RWPE2 (cell line): ENCODE measurements at regions not wholly inside any gene's neighbourhood (a gene's known extent, or its start where the extent isn't known, plus 50 kb on each side); places are given as distances from the start of the nearest gene placed in this dataset.

Experiments
- ATAC-seq: fragments of 200-7000 bp; cut with Tn5 transposase; 3 replicates; pipeline ENCODE4 v1.9.1; 2021; ENCODE audit warnings: low read depth
- DNase-seq: peaks from one replicate; pipeline ENCODE4 v3.0.0-alpha.2; 2020; ENCODE audit warnings: low spot score
- H3K27ac ChIP-seq: fragments of 450-650 bp; 2 replicates; pipeline ENCODE4 v1.5.1; 2017; ENCODE audit warnings: mild to moderate bottlenecking; ENCODE audit not compliant: poor library complexity, severe bottlenecking
- H3K27me3 ChIP-seq: fragments of 250-450 bp; sonication (Bioruptor Pico); 2 replicates; pipeline ENCODE4 v1.5.1; 2021; ENCODE audit warnings: mild to moderate bottlenecking, moderate library complexity; ENCODE audit not compliant: insufficient read depth, poor library complexity, severe bottlenecking
- H3K36me3 ChIP-seq: fragments of 250-450 bp; sonication (Bioruptor Pico); 2 replicates; pipeline ENCODE4 v1.5.1; 2020; ENCODE audit warnings: low read depth, mild to moderate bottlenecking, moderate library complexity
- H3K4me1 ChIP-seq: fragments of 250-450 bp; sonication (Bioruptor Pico); 2 replicates; pipeline ENCODE4 v1.5.1; 2021; ENCODE audit warnings: mild to moderate bottlenecking, moderate library complexity; ENCODE audit not compliant: insufficient read depth, poor library complexity, severe bottlenecking
- H3K4me3 ChIP-seq: fragments of 250-450 bp; sonication (Bioruptor Pico); 2 replicates; pipeline ENCODE4 v1.5.1; 2021; ENCODE audit warnings: mild to moderate bottlenecking, moderate library complexity; ENCODE audit not compliant: severe bottlenecking
- H3K9me3 ChIP-seq: fragments of 250-450 bp; sonication (Bioruptor Pico); 2 replicates; pipeline ENCODE4 v1.5.1; 2021; ENCODE audit warnings: mild to moderate bottlenecking, moderate library complexity; ENCODE audit not compliant: severe bottlenecking
- TF ChIP-seq, protein P1 (sequence below): fragments of 450-650 bp; IDR thresholded peaks from one replicate; pipeline ENCODE4 v1.5.1; 2017; ENCODE audit warnings: mild to moderate bottlenecking, moderate library complexity; ENCODE audit not compliant: poor library complexity, severe bottlenecking

GRCh38 chr5:136506131-136506530 lies 140.8 kb upstream of the TRPC7 start:
- H3K27me3 ChIP-seq: peaks cover 3% of the 10 kb centered on the region
- H3K4me3 ChIP-seq: no peak overlapping the region
- no peaks in the 10 kb centered on the region for H3K36me3 ChIP-seq
- TF ChIP-seq, protein P1, sequence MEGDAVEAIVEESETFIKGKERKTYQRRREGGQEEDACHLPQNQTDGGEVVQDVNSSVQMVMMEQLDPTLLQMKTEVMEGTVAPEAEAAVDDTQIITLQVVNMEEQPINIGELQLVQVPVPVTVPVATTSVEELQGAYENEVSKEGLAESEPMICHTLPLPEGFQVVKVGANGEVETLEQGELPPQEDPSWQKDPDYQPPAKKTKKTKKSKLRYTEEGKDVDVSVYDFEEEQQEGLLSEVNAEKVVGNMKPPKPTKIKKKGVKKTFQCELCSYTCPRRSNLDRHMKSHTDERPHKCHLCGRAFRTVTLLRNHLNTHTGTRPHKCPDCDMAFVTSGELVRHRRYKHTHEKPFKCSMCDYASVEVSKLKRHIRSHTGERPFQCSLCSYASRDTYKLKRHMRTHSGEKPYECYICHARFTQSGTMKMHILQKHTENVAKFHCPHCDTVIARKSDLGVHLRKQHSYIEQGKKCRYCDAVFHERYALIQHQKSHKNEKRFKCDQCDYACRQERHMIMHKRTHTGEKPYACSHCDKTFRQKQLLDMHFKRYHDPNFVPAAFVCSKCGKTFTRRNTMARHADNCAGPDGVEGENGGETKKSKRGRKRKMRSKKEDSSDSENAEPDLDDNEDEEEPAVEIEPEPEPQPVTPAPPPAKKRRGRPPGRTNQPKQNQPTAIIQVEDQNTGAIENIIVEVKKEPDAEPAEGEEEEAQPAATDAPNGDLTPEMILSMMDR: no peak
- H3K9me3 ChIP-seq: no peaks in the 10 kb centered on the region
- H3K27ac ChIP-seq: no peak overlapping the region
- ATAC-seq (no peak), DNase-seq (no peak)
- no peaks in the 10 kb centered on the region for H3K4me1 ChIP-seq

DNA sequence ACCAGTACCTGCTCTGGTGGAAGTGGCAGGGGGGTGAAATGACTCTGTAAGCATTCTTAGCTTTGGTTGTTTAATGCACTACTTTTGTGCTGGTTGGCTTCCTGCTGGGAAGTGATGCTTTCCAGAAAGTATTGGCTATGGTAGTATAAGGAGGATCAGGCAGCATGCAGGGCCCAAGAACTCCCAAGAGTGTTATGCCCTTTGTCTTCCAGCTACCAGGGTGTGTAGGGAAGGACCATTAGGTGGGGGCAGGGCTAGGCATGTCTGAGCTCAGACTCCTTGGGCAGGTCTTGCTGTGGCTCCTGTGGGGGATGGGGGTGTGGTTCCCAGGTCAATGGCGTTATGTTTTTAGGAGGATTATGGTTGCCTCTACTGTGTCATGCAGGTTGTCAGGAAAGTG lies 135.8 kb upstream of the TRPC7 start:
- Histone ChIP-seq H3K4me1 (no peaks in the 10 kb centered on the region), H3K9me3 (no peaks in the 10 kb centered on the region), H3K36me3 (no peaks in the 10 kb centered on the region), H3K27me3 (peaks cover 7% of the 10 kb centered on the region), H3K4me3 (no peak overlapping the region), H3K27ac (no peak overlapping the region)
- no peak for DNase-seq
- TF ChIP-seq, protein P1: no peak
- ATAC-seq: no peak

GRCh38 chr5:136492587-136492986 lies 127.2 kb upstream of the TRPC7 start:
- no peaks in the 10 kb centered on the region for H3K4me1 ChIP-seq
- DNase-seq (no peak), ATAC-seq (no peak)
- H3K9me3 ChIP-seq: no peaks in the 10 kb centered on the region
- H3K36me3 ChIP-seq: no peaks in the 10 kb centered on the region
- no peak overlapping the region for H3K27ac ChIP-seq
- TF ChIP-seq, protein P1: no peak
- H3K27me3 ChIP-seq: peaks cover 17% of the 10 kb centered on the region
- no peak overlapping the region for H3K4me3 ChIP-seq

DNA sequence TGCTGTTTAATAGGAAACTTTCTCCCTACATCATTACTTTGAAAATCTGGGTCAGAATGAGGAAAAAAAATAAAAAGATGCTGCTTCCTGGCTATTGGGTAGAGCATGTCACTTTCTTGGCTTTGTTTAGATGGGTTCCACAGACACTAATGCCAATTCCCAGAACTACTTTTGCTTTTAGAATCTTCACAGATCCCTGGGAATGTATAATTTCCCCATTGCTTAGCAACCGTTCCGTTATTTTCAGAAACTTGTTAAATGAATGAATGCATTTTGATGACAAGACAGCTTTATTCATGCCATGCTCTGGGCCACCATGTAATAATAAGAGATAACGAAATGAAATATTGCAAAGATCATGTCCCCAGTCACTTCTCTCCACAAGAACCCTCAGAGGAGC lies 126.5 kb upstream of the TRPC7 start:
- ATAC-seq: no peak

GRCh38 chr5:136484808-136485325 lies 119.5 kb upstream of the TRPC7 start:
- H3K27ac ChIP-seq: no peak overlapping the region
- H3K4me1 ChIP-seq: no peaks in the 10 kb centered on the region
- H3K9me3 ChIP-seq: no peaks in the 10 kb centered on the region
- TF ChIP-seq, protein P1: no peak
- ATAC-seq (no peak), DNase-seq (no peak)
- peaks cover 41% of the 10 kb centered on the region for H3K27me3 ChIP-seq
- H3K36me3 ChIP-seq: no peaks in the 10 kb centered on the region
- H3K4me3 ChIP-seq: no peak overlapping the region

More for the DNA sequence above, 126.5 kb upstream of the TRPC7 start:
- H3K4me1 ChIP-seq: no peaks in the 10 kb centered on the region
- no peak overlapping the region for H3K27ac ChIP-seq
- TF ChIP-seq, protein P1: no peak
- no peak for DNase-seq
- no peaks in the 10 kb centered on the region for H3K9me3 ChIP-seq
- no peak overlapping the region for H3K4me3 ChIP-seq
- no peaks in the 10 kb centered on the region for H3K36me3 ChIP-seq
- H3K27me3 ChIP-seq: peaks cover 24% of the 10 kb centered on the region
